Neuronal stem cell (in vitro differentiated cells): ENCODE measurements at regions not wholly inside any gene's neighbourhood (a gene's known extent, or its start where the extent isn't known, plus 50 kb on each side); places are given as distances from the start of the nearest gene placed in this dataset.

Source experiments
- DNase-seq: peaks from one replicate; pipeline ENCODE4 v3.0.0-alpha.2; 2013; ENCODE audit warnings: low spot score
- H2AFZ ChIP-seq: one replicate; pipeline ENCODE4 v1.6.1; 2013; ENCODE audit warnings: mild to moderate bottlenecking, low read length, inconsistent platforms
- H2AK5ac ChIP-seq: 2 replicates; pipeline ENCODE4 v1.6.1; 2013; ENCODE audit warnings: low read depth, mild to moderate bottlenecking, inconsistent platforms, low read length, moderate library complexity, mixed read lengths
- H2BK120ac ChIP-seq: 2 replicates; pipeline ENCODE4 v1.6.1; 2013; ENCODE audit warnings: low read depth, mild to moderate bottlenecking, inconsistent platforms, low read length, moderate library complexity, mixed read lengths
- H2BK12ac ChIP-seq: one replicate; pipeline ENCODE4 v1.6.1; 2013; ENCODE audit warnings: low read length, inconsistent platforms
- H2BK15ac ChIP-seq: 2 replicates; pipeline ENCODE4 v1.6.1; 2013; ENCODE audit warnings: mild to moderate bottlenecking, low read length, inconsistent platforms, mixed read lengths
- H2BK5ac ChIP-seq: one replicate; pipeline ENCODE4 v1.6.1; 2013; ENCODE audit warnings: inconsistent platforms, mild to moderate bottlenecking, low read length, moderate library complexity
- H3K14ac ChIP-seq: one replicate; pipeline ENCODE4 v1.6.1; 2013; ENCODE audit warnings: low read length, inconsistent platforms
- H3K18ac ChIP-seq: 2 replicates; pipeline ENCODE4 v1.6.1; 2013; ENCODE audit warnings: low read length, inconsistent platforms
- H3K23ac ChIP-seq: 2 replicates; pipeline ENCODE4 v1.6.1; 2013; ENCODE audit warnings: low read depth, mild to moderate bottlenecking, mixed read lengths, low read length, inconsistent platforms; ENCODE audit not compliant: poor library complexity
- H3K27ac ChIP-seq: replicated peaks from 3 replicates; pipeline ENCODE4 v1.5.1; 2013; ENCODE audit warnings: low read length, inconsistent platforms
- H3K27me3 ChIP-seq, 3 experiments: 2 replicates each; pipeline ENCODE4 v1.6.1; 2013; ENCODE audit warnings: low read length in 3 of 3, mild to moderate bottlenecking in 2 of 3, inconsistent platforms in 1 of 3, low read depth in 1 of 3, mixed read lengths in 1 of 3, moderate library complexity in 1 of 3; ENCODE audit not compliant: control insufficient read depth in 3 of 3, insufficient read depth in 3 of 3
- H3K36me3 ChIP-seq, 2 donors: replicated peaks in 1 of 2; 2 replicates each; pipeline ENCODE4 v1.6.1; 2013; ENCODE audit warnings: low read length in 2 of 2; ENCODE audit not compliant: control insufficient read depth in 2 of 2, insufficient read depth in 2 of 2
- H3K4ac ChIP-seq: 2 replicates; pipeline ENCODE4 v1.6.1; 2013; ENCODE audit warnings: inconsistent platforms, mild to moderate bottlenecking, low read length, moderate library complexity
- H3K4me1 ChIP-seq, 2 donors: 1 replicate in 1 of 2; 2 replicates in 1 of 2; pipeline ENCODE4 v1.6.1; 2013; ENCODE audit warnings: low read length in 2 of 2, low read depth in 1 of 2; ENCODE audit not compliant: control insufficient read depth in 2 of 2, insufficient read depth in 1 of 2
- H3K4me2 ChIP-seq: one replicate; pipeline ENCODE4 v1.6.1; 2013; ENCODE audit warnings: mild to moderate bottlenecking, low read length, inconsistent platforms; ENCODE audit not compliant: insufficient read depth, poor library complexity, severe bottlenecking
- H3K4me3 ChIP-seq, 2 donors: 2 replicates each; pipeline ENCODE4 v1.5.1; 2013; ENCODE audit warnings: low read length in 2 of 2, mild to moderate bottlenecking in 2 of 2, inconsistent platforms in 1 of 2, moderate library complexity in 1 of 2
- H3K79me1 ChIP-seq: one replicate; pipeline ENCODE4 v1.6.1; 2013; ENCODE audit warnings: low read depth, mild to moderate bottlenecking, inconsistent platforms, low read length, moderate library complexity
- H3K9ac ChIP-seq: one replicate; pipeline ENCODE4 v1.6.1; 2013; ENCODE audit warnings: mild to moderate bottlenecking, low read depth, low read length, inconsistent platforms; ENCODE audit not compliant: poor library complexity
- H3K9me3 ChIP-seq, 2 donors: replicated peaks in 1 of 2; 2 replicates each; pipeline versions ENCODE3 to v1.6.1; 2013; ENCODE audit warnings: low read length in 2 of 2, mild to moderate bottlenecking in 2 of 2, inconsistent platforms in 1 of 2, low read depth in 1 of 2, mixed read lengths in 1 of 2, moderate library complexity in 1 of 2; ENCODE audit not compliant: control insufficient read depth in 2 of 2, insufficient read depth in 1 of 2
- H4K8ac ChIP-seq: one replicate; pipeline ENCODE4 v1.6.1; 2013; ENCODE audit warnings: low read depth, mild to moderate bottlenecking, inconsistent platforms, low read length, moderate library complexity
- H4K91ac ChIP-seq: one replicate; pipeline ENCODE4 v1.6.1; 2013; ENCODE audit warnings: low read length, low read depth, mild to moderate bottlenecking, inconsistent platforms; ENCODE audit not compliant: poor library complexity
- WGBS, 2 donors: extraction: QIAGEN DNeasy Blood & Tissue Kit; methylation state at CpG; one replicate each; pipeline ENCODE4 v1.1.7; 2013; ENCODE audit warnings: missing lambda C conversion rate in 2 of 2, mixed read lengths in 1 of 2; ENCODE audit not compliant: insufficient read length in 2 of 2, insufficient replicate concordance in 1 of 2; ENCODE audit errors: extremely low coverage in 2 of 2; 5-methylcytosine and 5-hydroxymethylcytosine counted together

- no peak overlapping the region for H2AFZ ChIP-seq
- no peak overlapping the region for H3K18ac ChIP-seq
- no peak overlapping the region for H2BK5ac ChIP-seq
- H3K79me1 ChIP-seq, result no peaks in the 10 kb centered on the region
- DNase-seq, result peak; percentile 69
- no peak overlapping the region for H3K4me3 ChIP-seq
- H2BK12ac ChIP-seq, result no peak overlapping the region
- H3K23ac ChIP-seq, result no peak overlapping the region
- H3K4ac ChIP-seq, result no peak overlapping the region
- H4K8ac ChIP-seq, result no peak overlapping the region
- H3K27me3 ChIP-seq, result peaks cover 0 to under 1% (median 0%) of the 10 kb centered on the region in 3 experiments
- H3K4me2 ChIP-seq, result no peak overlapping the region
- no peak overlapping the region for H4K91ac ChIP-seq
- no peaks in the 10 kb centered on the region for H3K4me1 ChIP-seq
- H3K36me3 ChIP-seq, result no peaks in the 10 kb centered on the region
- no peak overlapping the region for H3K14ac ChIP-seq
- H2AK5ac ChIP-seq, result no peak overlapping the region
- no peak overlapping the region for H3K27ac ChIP-seq
- no peak overlapping the region for H2BK15ac ChIP-seq
- no CpG with 5 or more reads among the region's 20 CpGs for WGBS, 2 donors
- no peak overlapping the region for H2BK120ac ChIP-seq
- H3K9ac ChIP-seq, result no peak overlapping the region
- H3K9me3 ChIP-seq, result no peaks in the 10 kb centered on the region
Observed at GRCh38 chr10:30534465-30535144, 94.9 kb downstream of the LYZL2 start.

DNA sequence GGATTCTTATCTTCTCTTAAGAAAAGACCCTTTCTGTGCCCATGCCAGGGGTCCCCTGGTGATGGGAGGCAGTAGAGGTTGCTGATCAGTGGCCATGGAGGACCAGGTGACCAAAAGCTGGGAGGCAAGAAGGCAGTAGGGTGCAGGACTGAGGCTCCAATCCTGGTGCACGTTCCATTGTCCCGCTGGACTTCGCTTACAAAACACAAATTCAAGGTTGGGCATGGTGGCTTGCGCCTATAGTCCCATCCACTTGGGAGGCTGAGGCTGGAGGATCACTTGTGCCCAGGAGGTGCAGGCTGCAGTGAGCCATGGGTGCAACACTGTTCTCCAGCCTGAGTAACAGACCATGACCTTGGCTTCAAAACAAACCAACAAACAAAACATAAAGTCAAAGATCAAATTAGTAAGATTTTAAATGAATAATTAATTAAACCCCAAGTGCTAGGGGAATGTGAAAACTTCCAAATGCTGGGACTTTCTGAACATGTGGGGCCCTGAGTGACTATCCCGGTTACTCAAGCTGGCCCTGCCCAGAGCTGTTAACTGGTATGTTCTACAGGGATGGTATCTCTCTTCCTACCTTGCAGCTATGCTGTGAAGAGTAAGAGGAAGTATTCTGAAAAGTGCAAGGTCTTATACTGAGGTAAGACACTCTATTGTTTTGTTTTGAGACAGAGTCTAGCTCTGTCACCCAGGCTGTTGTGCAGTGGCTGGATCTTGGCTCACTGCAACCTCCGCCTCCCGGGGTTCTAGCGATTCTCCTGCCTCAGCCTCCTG is 97.6 kb downstream of the LYZL2 start:
- peaks cover 0 to 11% of the 10 kb centered on the region in 2 donors for H3K4me1 ChIP-seq
- no peaks in the 10 kb centered on the region for H3K36me3 ChIP-seq
- no peak for DNase-seq
- no peaks in the 10 kb centered on the region for H3K79me1 ChIP-seq
- no peak overlapping the region for H4K8ac ChIP-seq
- no peak overlapping the region for H3K9ac ChIP-seq
- no peak overlapping the region for H2AK5ac ChIP-seq
- H2BK12ac ChIP-seq, result no peak overlapping the region
- H3K4ac ChIP-seq, result no peak overlapping the region
- no peak overlapping the region for H3K27ac ChIP-seq
- H3K18ac ChIP-seq, result no peak overlapping the region
- H3K27me3 ChIP-seq, result peaks cover 0 to 3% (median 0%) of the 10 kb centered on the region in 3 experiments
- no peak overlapping the region for H2BK5ac ChIP-seq
- H3K4me3 ChIP-seq, result no peak overlapping the region
- H2AFZ ChIP-seq, result no peak overlapping the region
- no peak overlapping the region for H3K4me2 ChIP-seq
- no CpG with 5 or more reads among the region's 8 CpGs for WGBS, 2 donors
- no peak overlapping the region for H3K14ac ChIP-seq
- H4K91ac ChIP-seq, result no peak overlapping the region
- H2BK15ac ChIP-seq, result no peak overlapping the region
- H3K23ac ChIP-seq, result no peak overlapping the region
- peaks cover 0 to 1% of the 10 kb centered on the region in 2 donors for H3K9me3 ChIP-seq
- H2BK120ac ChIP-seq, result no peak overlapping the region

DNA sequence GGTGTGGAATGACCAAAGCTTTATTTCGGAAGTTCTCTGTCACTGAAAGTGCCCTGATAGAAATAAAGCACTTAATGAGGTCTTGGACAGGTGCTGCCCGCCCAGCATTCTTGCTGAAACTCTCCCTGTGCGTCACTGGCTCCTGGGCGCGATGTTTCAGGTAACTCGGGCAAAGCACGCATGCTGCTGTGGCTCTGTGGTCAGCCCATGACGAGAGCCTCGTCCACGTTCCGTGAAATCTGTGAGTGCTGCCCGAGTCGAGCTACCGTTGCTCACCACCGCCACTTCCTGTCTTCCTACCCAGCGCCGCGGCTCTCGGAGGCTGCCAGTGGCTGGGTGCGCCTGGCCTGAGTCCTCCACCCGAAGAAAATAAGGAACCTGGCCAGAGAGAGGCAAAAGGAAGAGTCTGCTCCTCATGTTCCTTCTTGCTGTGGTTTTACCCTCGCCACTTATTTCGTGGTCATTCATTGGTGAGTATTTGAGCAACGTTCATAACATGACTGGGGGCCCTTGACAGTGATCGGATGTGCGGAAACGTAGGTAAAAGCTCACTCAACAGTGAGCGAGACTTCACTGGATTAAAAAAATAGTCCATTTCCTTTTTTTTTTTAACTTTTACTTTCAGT is 95.5 kb downstream of the MAP3K8 start:
- no peak overlapping the region for H3K4ac ChIP-seq
- DNase-seq, result no peak
- peaks cover 0 to 11% of the 10 kb centered on the region in 2 donors for H3K4me1 ChIP-seq
- H2AK5ac ChIP-seq, result peak overlapping the region; percentile 40
- H4K8ac ChIP-seq, result no peak overlapping the region
- H3K4me3 ChIP-seq, result no peak overlapping the region
- H4K91ac ChIP-seq, result no peak overlapping the region
- no peak overlapping the region for H2BK5ac ChIP-seq
- no peak overlapping the region for H2AFZ ChIP-seq
- H3K23ac ChIP-seq, result peak overlapping the region; percentile 73
- H3K27ac ChIP-seq, result no peak overlapping the region
- H3K36me3 ChIP-seq, result no peaks in the 10 kb centered on the region
- H3K27me3 ChIP-seq, result peaks cover 0 to 3% (median 0%) of the 10 kb centered on the region in 3 experiments
- H2BK120ac ChIP-seq, result no peak overlapping the region
- H3K9me3 ChIP-seq, result peaks cover 0 to 1% of the 10 kb centered on the region in 2 donors
- peak overlapping the region; percentile 65 for H3K18ac ChIP-seq
- no peak overlapping the region for H2BK12ac ChIP-seq
- no CpG with 5 or more reads among the region's 28 CpGs for WGBS, 2 donors
- peak overlapping the region; percentile 67 for H2BK15ac ChIP-seq
- H3K4me2 ChIP-seq, result no peak overlapping the region
- no peaks in the 10 kb centered on the region for H3K79me1 ChIP-seq
- no peak overlapping the region for H3K9ac ChIP-seq
- no peak overlapping the region for H3K14ac ChIP-seq

DNA sequence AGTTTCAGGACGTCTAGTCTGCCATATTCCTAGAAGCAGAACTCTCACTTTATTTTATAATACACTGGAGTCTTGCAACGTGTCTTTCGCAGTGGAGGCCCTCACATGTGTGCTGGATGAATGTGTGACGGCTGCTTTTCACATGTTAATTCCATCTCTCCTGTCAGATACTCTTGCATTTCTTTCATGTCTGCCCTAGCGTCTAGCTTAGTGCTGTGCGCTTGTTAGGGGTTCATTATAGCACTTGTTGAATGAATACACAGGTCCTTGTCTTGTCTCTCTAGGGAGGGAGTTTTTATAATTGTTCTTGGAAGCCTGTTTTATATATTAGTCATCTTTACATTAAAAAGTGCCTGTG is 94.4 kb downstream of the MAP3K8 start:
- H3K18ac ChIP-seq, result no peak overlapping the region
- peaks cover 0 to 3% (median 0%) of the 10 kb centered on the region in 3 experiments for H3K27me3 ChIP-seq
- WGBS, 2 donors, result no CpG with 5 or more reads among the region's 6 CpGs
- no peak overlapping the region for H3K9ac ChIP-seq
- H2BK12ac ChIP-seq, result no peak overlapping the region
- no peak overlapping the region for H2BK5ac ChIP-seq
- H3K27ac ChIP-seq, result no peak overlapping the region
- H2BK120ac ChIP-seq, result no peak overlapping the region
- peaks cover 0 to 11% of the 10 kb centered on the region in 2 donors for H3K4me1 ChIP-seq
- no peak overlapping the region for H3K23ac ChIP-seq
- no peak overlapping the region for H2AK5ac ChIP-seq
- no peak overlapping the region for H3K14ac ChIP-seq
- no peak overlapping the region for H3K4ac ChIP-seq
- H3K4me2 ChIP-seq, result no peak overlapping the region
- no peaks in the 10 kb centered on the region for H3K36me3 ChIP-seq
- H4K91ac ChIP-seq, result no peak overlapping the region
- H4K8ac ChIP-seq, result no peak overlapping the region
- no peak overlapping the region for H2BK15ac ChIP-seq
- no peak overlapping the region for H3K4me3 ChIP-seq
- no peak for DNase-seq
- H3K79me1 ChIP-seq, result no peaks in the 10 kb centered on the region
- no peak overlapping the region for H2AFZ ChIP-seq
- peaks cover 0 to 1% of the 10 kb centered on the region in 2 donors for H3K9me3 ChIP-seq
